Epithelial cell of proximal tubule (primary cell): ENCODE measurements at regions not wholly inside any gene's neighbourhood (a gene's known extent, or its start where the extent isn't known, plus 50 kb on each side); places are given as distances from the start of the nearest gene placed in this dataset.

Source experiments
- DNase-seq: peaks from one replicate; pipeline ENCODE4 v3.0.0-alpha.2; 2011; ENCODE audit warnings: low read depth
- H3K4me3 ChIP-seq: 2 replicates; pipeline ENCODE4 v1.5.1; 2011; ENCODE audit warnings: low read depth, mild to moderate bottlenecking, low read length
- TF ChIP-seq, protein P1 (sequence below): conservative IDR thresholded peaks from 2 replicates; pipeline ENCODE4 v1.5.1; 2012; ENCODE audit warnings: low read depth, mild to moderate bottlenecking, low read length

DNA sequence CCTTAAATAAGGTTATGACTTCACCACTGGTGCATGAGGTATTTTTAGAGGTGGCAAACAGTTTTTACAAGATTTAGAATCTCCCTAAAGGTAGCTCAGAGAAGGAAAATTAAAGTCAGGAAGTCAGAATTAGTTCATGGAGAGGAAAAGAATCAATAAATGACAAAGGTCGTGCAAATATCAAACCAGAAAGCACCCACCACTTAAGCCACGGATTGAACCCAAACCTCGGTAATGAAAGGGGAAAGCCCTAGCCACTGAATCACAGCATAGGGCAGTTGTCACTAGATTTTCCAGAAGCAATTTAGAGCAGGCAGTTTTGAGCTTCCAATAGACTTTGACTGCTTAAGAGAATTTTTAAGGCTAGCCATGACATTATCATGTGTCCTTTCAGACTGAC is 1590.4 kb downstream of the SLITRK1 start:
- DNase-seq: no peak
- no peak overlapping the region for H3K4me3 ChIP-seq
- TF ChIP-seq, protein P1, sequence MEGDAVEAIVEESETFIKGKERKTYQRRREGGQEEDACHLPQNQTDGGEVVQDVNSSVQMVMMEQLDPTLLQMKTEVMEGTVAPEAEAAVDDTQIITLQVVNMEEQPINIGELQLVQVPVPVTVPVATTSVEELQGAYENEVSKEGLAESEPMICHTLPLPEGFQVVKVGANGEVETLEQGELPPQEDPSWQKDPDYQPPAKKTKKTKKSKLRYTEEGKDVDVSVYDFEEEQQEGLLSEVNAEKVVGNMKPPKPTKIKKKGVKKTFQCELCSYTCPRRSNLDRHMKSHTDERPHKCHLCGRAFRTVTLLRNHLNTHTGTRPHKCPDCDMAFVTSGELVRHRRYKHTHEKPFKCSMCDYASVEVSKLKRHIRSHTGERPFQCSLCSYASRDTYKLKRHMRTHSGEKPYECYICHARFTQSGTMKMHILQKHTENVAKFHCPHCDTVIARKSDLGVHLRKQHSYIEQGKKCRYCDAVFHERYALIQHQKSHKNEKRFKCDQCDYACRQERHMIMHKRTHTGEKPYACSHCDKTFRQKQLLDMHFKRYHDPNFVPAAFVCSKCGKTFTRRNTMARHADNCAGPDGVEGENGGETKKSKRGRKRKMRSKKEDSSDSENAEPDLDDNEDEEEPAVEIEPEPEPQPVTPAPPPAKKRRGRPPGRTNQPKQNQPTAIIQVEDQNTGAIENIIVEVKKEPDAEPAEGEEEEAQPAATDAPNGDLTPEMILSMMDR: no peak

DNA sequence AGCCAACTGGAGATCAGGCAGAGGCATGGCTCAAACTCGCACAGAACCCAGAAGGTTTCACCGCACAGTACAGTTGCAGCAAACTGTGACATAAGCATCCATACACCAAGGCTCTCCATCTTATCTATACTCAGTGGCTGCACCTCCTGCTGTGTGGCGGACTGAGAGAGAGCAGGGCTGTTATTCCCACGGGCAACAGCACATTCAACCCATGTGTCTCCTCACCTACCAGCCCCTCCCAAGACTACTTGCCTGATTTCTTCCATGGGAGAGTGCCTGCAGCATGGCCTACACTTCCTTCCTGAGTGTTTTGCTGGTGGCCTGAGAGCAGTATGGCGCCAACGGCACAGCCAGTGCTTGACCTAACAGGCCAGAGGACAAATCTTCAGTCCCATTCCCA is 1606.6 kb downstream of the SLITRK1 start:
- DNase-seq: no peak
- TF ChIP-seq, protein P1: no peak
- no peak overlapping the region for H3K4me3 ChIP-seq

DNA sequence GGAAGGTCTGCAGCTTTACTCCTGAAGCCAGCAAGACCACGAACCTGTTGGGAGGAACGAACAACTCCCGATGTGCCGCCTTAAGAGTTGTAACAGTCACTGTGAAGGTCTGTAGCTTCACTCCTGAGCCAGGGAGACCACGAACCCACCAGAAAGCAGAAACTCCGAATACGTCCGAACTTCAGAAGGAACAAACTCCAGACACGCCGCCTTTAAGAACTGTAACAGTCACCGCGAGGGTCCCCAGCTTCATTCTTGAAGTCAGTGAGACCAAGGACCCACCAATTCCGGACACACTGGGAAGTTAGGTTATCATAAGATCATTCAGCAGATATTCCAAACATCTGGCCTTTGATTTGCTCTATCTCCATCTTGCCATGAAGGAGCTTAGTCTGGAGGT is 1623.0 kb downstream of the SLITRK1 start:
- no peak for DNase-seq
- no peak overlapping the region for H3K4me3 ChIP-seq
- TF ChIP-seq, protein P1: no peak

DNA sequence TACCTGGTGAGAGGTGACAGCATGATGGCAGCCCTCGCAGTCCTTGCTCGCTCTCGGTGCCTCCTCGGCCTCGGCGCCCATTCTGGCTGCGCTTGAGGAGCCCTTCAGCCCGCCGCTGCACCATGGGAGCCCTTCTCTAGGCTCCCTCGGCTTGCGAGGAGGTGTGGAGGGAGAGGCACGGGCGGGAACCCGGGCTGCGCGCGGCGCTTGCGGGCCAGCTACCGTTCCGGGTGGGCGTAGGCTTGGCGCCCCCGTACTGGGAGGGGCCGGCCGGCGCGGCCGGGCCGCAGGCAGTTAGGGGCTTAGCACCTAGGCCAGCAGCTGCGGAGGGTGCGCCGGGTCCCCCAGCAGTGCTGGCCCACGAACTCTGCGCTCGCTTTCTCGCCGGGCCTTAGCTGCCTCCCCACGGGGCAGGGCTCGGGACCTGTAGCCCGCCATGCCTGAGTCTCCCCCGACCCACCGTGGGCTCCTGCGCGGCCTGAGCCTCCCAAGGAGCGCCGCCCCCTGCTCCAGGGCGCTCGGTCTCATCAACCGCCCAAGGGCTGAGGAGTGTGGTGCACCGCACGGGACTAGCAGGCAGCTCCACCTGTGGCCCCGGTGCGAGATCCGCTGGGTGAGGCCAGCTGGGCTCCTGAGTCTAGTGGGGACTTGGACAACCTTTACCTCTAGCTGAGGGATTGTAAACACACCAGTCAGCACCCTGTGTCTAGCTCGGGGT is 1624.3 kb downstream of the SLITRK1 start:
- DNase-seq: no peak
- H3K4me3 ChIP-seq: no peak overlapping the region
- TF ChIP-seq, protein P1: no peak

DNA sequence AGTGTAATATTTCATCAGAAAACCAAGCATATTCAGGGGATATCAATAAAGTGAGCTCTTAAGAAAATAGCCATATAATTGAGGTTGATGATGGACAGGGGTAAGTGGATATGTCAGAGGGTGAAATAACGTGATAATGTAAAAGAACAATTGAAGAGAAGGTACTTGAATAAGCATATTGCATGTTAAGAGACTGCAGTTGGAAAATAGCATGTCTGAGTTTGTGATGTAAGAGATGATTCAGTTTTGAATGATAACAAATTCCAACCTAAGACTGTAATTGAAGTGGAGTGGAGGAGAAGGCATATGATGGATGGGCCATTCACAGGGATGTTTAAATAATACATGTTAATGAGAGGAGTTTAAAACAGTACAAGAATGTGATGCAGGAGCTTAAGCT is 1633.5 kb downstream of the SLITRK1 start:
- TF ChIP-seq, protein P1: no peak
- no peak overlapping the region for H3K4me3 ChIP-seq
- DNase-seq: no peak

DNA sequence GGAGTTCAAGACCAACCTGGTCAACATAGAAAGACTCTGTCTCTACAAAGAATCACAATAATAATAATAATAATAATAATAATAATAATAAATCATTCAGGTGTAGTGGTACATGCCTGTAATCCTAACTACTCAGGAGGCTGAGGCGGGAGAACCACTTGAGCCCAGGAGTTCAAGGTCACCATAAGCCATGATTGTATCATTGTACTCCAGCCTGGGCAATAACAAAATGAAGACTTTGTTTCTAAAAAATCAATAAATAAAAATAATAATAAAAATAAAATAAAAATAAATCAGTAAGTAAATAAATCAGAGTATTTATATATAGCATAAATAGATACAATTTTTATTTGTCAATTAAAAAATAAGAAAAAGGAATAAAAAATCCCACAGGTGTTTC is 1636.4 kb downstream of the SLITRK1 start:
- TF ChIP-seq, protein P1: no peak
- H3K4me3 ChIP-seq: no peak overlapping the region
- DNase-seq: no peak

DNA sequence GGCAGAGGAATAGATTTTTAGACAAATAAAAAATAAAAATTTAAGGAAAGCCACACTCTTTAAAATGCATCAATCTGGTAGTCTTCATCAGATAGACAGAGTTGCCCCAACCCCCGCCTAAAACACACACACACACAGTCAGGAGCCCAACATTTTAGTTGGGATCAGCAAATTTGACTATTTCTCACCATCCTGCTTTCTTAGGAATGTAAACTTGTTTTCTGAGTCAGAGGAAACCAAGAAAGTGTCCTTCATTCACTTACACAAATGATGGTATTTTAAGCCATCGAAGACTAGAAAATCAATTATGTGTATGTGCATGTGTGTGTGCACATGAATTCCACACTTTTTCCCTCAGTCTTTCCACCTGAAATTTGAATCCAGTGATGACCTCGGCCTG is 1657.5 kb downstream of the SLITRK1 start:
- DNase-seq: no peak
- TF ChIP-seq, protein P1: no peak
- H3K4me3 ChIP-seq: no peak overlapping the region
